H1 (cell line): ENCODE measurements at regions not wholly inside any gene's neighbourhood (a gene's known extent, or its start where the extent isn't known, plus 50 kb on each side); places are given as distances from the start of the nearest gene placed in this dataset.

Source experiments
- CTCF ChIA-PET: fragments of 300-600 bp; sonication (Branson Sonifier 250); formaldehyde crosslinking; loops from one replicate; lab custom pipeline; 2021; ENCODE audit not compliant: partially characterized antibody; lab: Charles Lee
- POLR2A ChIA-PET: fragments of 300-600 bp; sonication (Branson Sonifier 250); formaldehyde crosslinking; loops from one replicate; lab custom pipeline; 2021; ENCODE audit warnings: inconsistent platforms; ENCODE audit not compliant: partially characterized antibody; lab: Charles Lee
- DNase-seq, 2 experiments: peaks; one replicate each; pipeline versions ENCODE4 v3.0.0 to v3.0.0-alpha.2; 2010 to 2022; ENCODE audit warnings: low spot score in 2 of 2, low read depth in 1 of 2, mixed read lengths in 1 of 2
- FAIRE-seq: peaks from 2 replicates; lab custom pipeline; 2011; peaks lifted over from hg19 to GRCh38; lab: Jason Lieb, UNC
- H2AFZ ChIP-seq: 2 replicates; pipeline ENCODE4 v1.8.1; 2012; ENCODE audit warnings: low read length, inconsistent platforms
- H2AK5ac ChIP-seq: 2 replicates; pipeline ENCODE4 v1.6.1; 2013; ENCODE audit warnings: low read depth, low read length
- H2BK120ac ChIP-seq: replicated peaks from 2 replicates; pipeline ENCODE3; 2013; ENCODE audit warnings: low read depth, low read length, inconsistent platforms
- H2BK12ac ChIP-seq: 2 replicates; pipeline ENCODE4 v1.6.1; 2013; ENCODE audit warnings: low read depth, low read length
- H2BK15ac ChIP-seq: 2 replicates; pipeline ENCODE4 v1.6.1; 2013; ENCODE audit warnings: low read length
- H2BK20ac ChIP-seq: 2 replicates; pipeline ENCODE4 v1.6.1; 2013; ENCODE audit warnings: low read length
- H2BK5ac ChIP-seq: 2 replicates; pipeline ENCODE4 v1.6.1; 2013; ENCODE audit warnings: low read depth, low read length
- H3K14ac ChIP-seq: 2 replicates; pipeline ENCODE4 v1.6.1; 2013; ENCODE audit warnings: inconsistent platforms; ENCODE audit not compliant: insufficient read length
- H3K18ac ChIP-seq: 2 replicates; pipeline ENCODE4 v1.6.1; 2013; ENCODE audit warnings: low read length; ENCODE audit errors: extremely low read depth
- H3K23ac ChIP-seq: 2 replicates; pipeline ENCODE4 v1.6.1; 2013; ENCODE audit warnings: inconsistent platforms; ENCODE audit not compliant: insufficient read length
- H3K23me2 ChIP-seq: 2 replicates; pipeline ENCODE4 v1.6.1; 2013; ENCODE audit warnings: low read depth, low read length
- H3K27ac ChIP-seq: 2 replicates; pipeline ENCODE4 v1.6.1; 2011; ENCODE audit warnings: low read depth, low read length, inconsistent platforms
- H3K27me3 ChIP-seq, 4 experiments: replicated peaks in 1 of 4; 1 replicate in 1 of 4; 2 replicates in 3 of 4; pipeline versions ENCODE4 v1.6.1 to v1.8.1; 2011 to 2013; ENCODE audit warnings: low read length in 3 of 4, mild to moderate bottlenecking in 3 of 4, inconsistent platforms in 2 of 4, mixed read lengths in 2 of 4, moderate library complexity in 1 of 4; ENCODE audit not compliant: control insufficient read depth in 3 of 4, insufficient read depth in 3 of 4; ENCODE audit errors: extremely low read depth in 1 of 4
- H3K36me3 ChIP-seq, 4 experiments: 2 replicates each; pipeline versions ENCODE4 v1.6.1 to v1.8.1; 2011 to 2013; ENCODE audit warnings: mild to moderate bottlenecking in 4 of 4, low read length in 3 of 4, moderate library complexity in 2 of 4, control low read depth in 1 of 4, inconsistent platforms in 1 of 4; ENCODE audit not compliant: insufficient read depth in 4 of 4, control insufficient read depth in 2 of 4
- H3K4ac ChIP-seq: replicated peaks from 2 replicates; pipeline ENCODE3; 2013; ENCODE audit warnings: low read length, low read depth, mixed read lengths, inconsistent platforms; ENCODE audit not compliant: insufficient read length
- H3K4me1 ChIP-seq, 4 experiments: replicated peaks in 1 of 4; 1 replicate in 1 of 4; 2 replicates in 3 of 4; pipeline versions ENCODE4 v1.6.1 to v1.8.1; 2011 to 2013; ENCODE audit warnings: low read length in 3 of 4, inconsistent platforms in 2 of 4, mixed read lengths in 1 of 4; ENCODE audit not compliant: insufficient read depth in 4 of 4, control insufficient read depth in 3 of 4
- H3K4me2 ChIP-seq, 2 experiments: 2 replicates each; pipeline versions ENCODE4 v1.6.1 to v1.8.1; 2011 to 2013; ENCODE audit warnings: low read depth in 2 of 2, low read length in 2 of 2, control low read depth in 1 of 2, inconsistent platforms in 1 of 2, mild to moderate bottlenecking in 1 of 2; ENCODE audit not compliant: insufficient read depth in 1 of 2
- H3K4me3 ChIP-seq, 4 experiments: fragments of 200-600, 300-600 bp in 1 of 4; sonication (generic), shearing (Covaris generic), sonication (Bioruptor Twin) in 1 of 4; 2 replicates each; pipeline versions ENCODE4 v1.5.1 to v1.8.1; 2011 to 2016; ENCODE audit warnings: low read length in 4 of 4, low read depth in 3 of 4, control low read depth in 2 of 4, inconsistent platforms in 2 of 4, mild to moderate bottlenecking in 2 of 4, mixed read lengths in 1 of 4, moderate library complexity in 1 of 4; ENCODE audit not compliant: insufficient read depth in 2 of 4; ENCODE audit errors: extremely low read depth in 1 of 4
- H3K56ac ChIP-seq: replicated peaks from 2 replicates; pipeline ENCODE3; 2013; ENCODE audit warnings: low read depth, mild to moderate bottlenecking, mixed read lengths, low read length, inconsistent platforms; ENCODE audit not compliant: insufficient read length
- H3K79me1 ChIP-seq: 2 replicates; pipeline ENCODE4 v1.6.1; 2013; ENCODE audit warnings: low read depth, low read length, control low read depth
- H3K79me2 ChIP-seq, 2 experiments: 2 replicates each; pipeline versions ENCODE4 v1.6.1 to v1.8.1; 2012 to 2013; ENCODE audit warnings: low read length in 2 of 2, mild to moderate bottlenecking in 2 of 2, inconsistent platforms in 1 of 2; ENCODE audit not compliant: insufficient read depth in 2 of 2, control insufficient read depth in 1 of 2
- H3K9ac ChIP-seq, 4 experiments: replicated peaks in 1 of 4; 1 replicate in 1 of 4; 2 replicates in 3 of 4; pipeline versions ENCODE4 v1.6.1 to v1.8.1; 2011 to 2013; ENCODE audit warnings: low read depth in 3 of 4, low read length in 3 of 4, control low read depth in 2 of 4, mild to moderate bottlenecking in 2 of 4, moderate library complexity in 2 of 4, inconsistent platforms in 1 of 4; ENCODE audit errors: extremely low read depth in 1 of 4
- H3K9me3 ChIP-seq, 2 experiments: 2 replicates each; pipeline versions ENCODE4 v1.6.1 to v1.8.1; 2012 to 2013; ENCODE audit warnings: mild to moderate bottlenecking in 2 of 2, moderate library complexity in 2 of 2, control low read depth in 1 of 2, inconsistent platforms in 1 of 2, low read depth in 1 of 2, low read length in 1 of 2, mixed read lengths in 1 of 2; ENCODE audit not compliant: insufficient read depth in 2 of 2
- H4K20me1 ChIP-seq, 2 experiments: replicated peaks in 1 of 2; 2 replicates each; pipeline versions ENCODE3 to v1.8.1; 2011 to 2013; ENCODE audit warnings: inconsistent platforms in 2 of 2, low read length in 2 of 2, mild to moderate bottlenecking in 1 of 2; ENCODE audit not compliant: insufficient read depth in 2 of 2, control insufficient read depth in 1 of 2
- H4K5ac ChIP-seq: 2 replicates; pipeline ENCODE4 v1.6.1; 2013; ENCODE audit warnings: low read length, low read depth, mixed read lengths, inconsistent platforms; ENCODE audit not compliant: insufficient read length
- H4K8ac ChIP-seq: 2 replicates; pipeline ENCODE4 v1.8.0; 2013; ENCODE audit warnings: mild to moderate bottlenecking, moderate library complexity, low read length, inconsistent platforms; ENCODE audit not compliant: insufficient read depth; ENCODE audit errors: extremely low read depth
- H4K91ac ChIP-seq: replicated peaks from 2 replicates; pipeline ENCODE3; 2013; ENCODE audit warnings: low read length, mixed read lengths, inconsistent platforms; ENCODE audit not compliant: insufficient read length
- GABPA ChIP-seq: IDR thresholded peaks from 2 replicates; pipeline ENCODE4 v1.6.1; 2011; ENCODE audit warnings: mild to moderate bottlenecking, low read length, moderate library complexity, borderline replicate concordance; ENCODE audit not compliant: insufficient read depth
- JUN ChIP-seq: IDR thresholded peaks from 2 replicates; pipeline ENCODE4 v1.6.1; 2011; ENCODE audit warnings: low read depth, mild to moderate bottlenecking, improper control_type of control experiment, low read length
- KDM5A ChIP-seq: fragments of 200-600 bp; IDR thresholded peaks from 2 replicates; pipeline ENCODE4 v1.7.1; 2012; ENCODE audit warnings: mild to moderate bottlenecking, low read length, inconsistent platforms, mixed read lengths
- MAFK ChIP-seq: IDR thresholded peaks from 2 replicates; pipeline ENCODE4 v1.6.1; 2012; ENCODE audit warnings: low read depth, mild to moderate bottlenecking, improper control_type of control experiment, low read length
- MAX ChIP-seq: IDR thresholded peaks from 2 replicates; pipeline ENCODE4 v1.6.1; 2012; ENCODE audit warnings: inconsistent platforms
- RFX5 ChIP-seq: IDR thresholded peaks from 2 replicates; pipeline ENCODE4 v1.6.1; 2011; ENCODE audit warnings: low read depth, low read length, improper control_type of control experiment, borderline replicate concordance
- SUZ12 ChIP-seq: fragments of 200-600 bp; sonication (generic); IDR thresholded peaks from 2 replicates; pipeline ENCODE4 v1.6.1; 2012; ENCODE audit warnings: mild to moderate bottlenecking, inconsistent platforms, low read length, moderate library complexity, mixed read lengths
- TAF1 ChIP-seq: IDR thresholded peaks from 2 replicates; pipeline ENCODE4 v1.6.1; 2011; ENCODE audit warnings: mild to moderate bottlenecking, low read depth, low read length
- TCF12 ChIP-seq: IDR thresholded peaks from 2 replicates; pipeline ENCODE4 v1.6.1; 2011; ENCODE audit warnings: low read depth, mild to moderate bottlenecking, low read length
- TEAD4 ChIP-seq: IDR thresholded peaks from 2 replicates; pipeline ENCODE4 v1.6.1; 2012; ENCODE audit warnings: low read depth, low read length, inconsistent platforms, mixed read lengths
- ZNF274 ChIP-seq: IDR thresholded peaks from 2 replicates; pipeline ENCODE4 v1.7.0; 2012; ENCODE audit warnings: low read length, borderline replicate concordance; ENCODE audit errors: extremely low read depth
- WGBS, 2 experiments: shearing (Covaris generic) in 1 of 2; methylation state at CpG; one replicate each; pipeline versions ENCODE4 v1.1.6 to v1.1.7; 2013 to 2015; ENCODE audit warnings: low lambda C conversion rate in 2 of 2, mixed read lengths in 2 of 2, inconsistent platforms in 1 of 2, low coverage in 1 of 2, missing lambda C conversion rate in 1 of 2; ENCODE audit not compliant: insufficient replicate concordance in 2 of 2, insufficient coverage in 1 of 2, insufficient read length in 1 of 2; ENCODE audit errors: extremely low coverage in 1 of 2, missing lambda C conversion rate in 1 of 2; 5-methylcytosine and 5-hydroxymethylcytosine counted together

- Histone ChIP-seq H3K23ac (no peak overlapping the region), H2BK15ac (no peak overlapping the region), H2AK5ac (no peak overlapping the region), H3K79me2 (no peaks in the 10 kb centered on the region), H2BK20ac (no peak overlapping the region), H4K20me1 (no peaks in the 10 kb centered on the region), H3K27me3 (no peaks in the 10 kb centered on the region), H2BK5ac (no peak overlapping the region), H3K23me2 (no peaks in the 10 kb centered on the region), H4K8ac (no peak overlapping the region), H3K79me1 (no peaks in the 10 kb centered on the region), H2BK120ac (no peak overlapping the region), H3K36me3 (no peaks in the 10 kb centered on the region), H2AFZ (no peak overlapping the region), H3K4me2 (no peak overlapping the region), H4K5ac (no peak overlapping the region), H4K91ac (no peak overlapping the region), H3K9ac (no peak overlapping the region), H2BK12ac (no peak overlapping the region), H3K4me3 (no peak overlapping the region), H3K14ac (no peak overlapping the region), H3K9me3 (peaks cover 2 to 5% of the 10 kb centered on the region in 2 experiments; a peak in 2 of 4 replicates), H3K18ac (no peak overlapping the region), H3K4ac (no peak overlapping the region), H3K4me1 (peaks cover 0 to 4% (median 0%) of the 10 kb centered on the region in 4 experiments; a peak in 1 of 7 replicates), H3K27ac (no peak overlapping the region), H3K56ac (no peak overlapping the region)
- ChIA-PET CTCF (interaction anchor here (0.6 to 1.6 kb wide), 4 partner anchors 9 to 292 kb away, joined by 3 to 4 read pairs (median 4); no protein-coding TSS in a partner anchor), POLR2A (no interaction called here)
- 80% methylated on average over 10 of the region's 10 CpGs; no CpG with 5 or more reads in 1 of the 2 experiments for WGBS, 2 experiments
- DNase-seq (peak in 1 of 2 experiments; percentile 6), FAIRE-seq (no peak)
- TF ChIP-seq RFX5 = no peak
- no peak for TF ChIP-seq ZNF274
- no peak for TF ChIP-seq MAFK
- TF ChIP-seq SUZ12 = no peak
- TF ChIP-seq TCF12 = no peak
- TF ChIP-seq GABPA = no peak
- no peak for TF ChIP-seq JUN
- no peak for TF ChIP-seq KDM5A
- TF ChIP-seq MAX = no peak
- TF ChIP-seq TEAD4 = no peak
- TF ChIP-seq TAF1 = no peak
Measured at GRCh38 chr7:155864271-155864985, 52.2 kb upstream of the SHH start.
